ENCODE measurements at regions not wholly inside any gene's neighbourhood (a gene's known extent, or its start where the extent isn't known, plus 50 kb on each side); places are given as distances from the start of the nearest gene placed in this dataset.

DNA sequence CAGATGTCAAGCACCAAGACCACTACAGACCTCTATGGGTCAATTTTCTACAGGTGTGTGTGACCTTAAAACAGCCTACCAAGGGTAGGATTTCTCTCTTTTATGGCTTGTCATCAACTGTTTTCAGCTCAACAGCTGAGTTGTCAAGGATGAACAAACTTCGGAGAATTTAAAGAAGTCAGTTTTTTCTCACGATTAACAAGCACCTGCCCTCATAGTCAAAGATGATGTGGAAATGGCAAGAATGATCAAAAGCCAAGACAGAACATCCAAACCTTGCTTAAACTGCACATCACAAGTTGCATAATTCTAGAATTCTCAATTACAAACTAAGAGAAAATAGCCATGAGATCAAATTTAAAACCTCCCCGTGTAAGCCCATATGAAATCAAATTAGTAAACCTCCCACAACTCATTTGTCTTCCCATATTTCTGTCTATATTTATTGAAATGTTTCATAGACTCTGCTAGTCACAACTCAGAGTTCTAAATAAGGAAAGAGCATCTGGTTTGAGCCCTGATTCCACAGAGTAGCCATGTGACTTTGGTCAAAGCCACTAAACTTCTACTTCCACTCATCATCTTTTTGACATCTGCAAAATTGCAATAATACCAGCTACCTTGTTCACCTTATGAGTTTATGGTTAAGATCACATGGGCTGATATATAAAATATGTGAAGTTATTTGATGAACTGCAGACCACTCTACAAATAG lies 521.5 kb upstream of the HTR2A start:
- no peak overlapping the region for H2AFZ ChIP-seq (ENCODE audit: low read length)
- H3K9me3 ChIP-seq (ENCODE audit: low read length) = no peaks in the 10 kb centered on the region
- CTCF ChIA-PET (ENCODE audit: low intra/inter-chr PET ratio, low total read pairs) = no interaction called here
- 25% methylated on average over 3 of the region's 3 CpGs for WGBS (ENCODE audit: low lambda C conversion rate)
- DNase-seq (ENCODE audit: low spot score) (no peak), FAIRE-seq (no peak), ATAC-seq (no peak)
- no peak overlapping the region for H3K4me2 ChIP-seq (ENCODE audit: low read depth, low read length)
- intact Hi-C loops (cut with micrococcal nuclease; ENCODE audit: unreplicated experiment) (loop anchor here (5.0 kb wide), 1 partner anchor 1191 kb away; no protein-coding TSS in a partner anchor), in situ Hi-C loops (cut with HindIII; ENCODE audit: extremely low pct_ligation_motif_present, low pct_unique_long_range_greater_than_20kb) (no loop called here)
- no peaks in the 10 kb centered on the region for H4K20me1 ChIP-seq (ENCODE audit: insufficient read depth, low read length)
- TF ChIP-seq SMYD3 (CRISPR knock-in tag; IDR thresholded peaks at IDR 0.05) (no peak), SPEN (CRISPR knock-in tag; IDR thresholded peaks at IDR 0.05; ENCODE audit: low read depth) (no peak), GATAD2A (CRISPR knock-in tag; IDR thresholded peaks at IDR 0.05) (no peak), ELF4 (CRISPR knock-in tag; IDR thresholded peaks at IDR 0.05; ENCODE audit: borderline replicate concordance) (no peak), TBX3 (IDR thresholded peaks at IDR 0.05; ENCODE audit: borderline replicate concordance) (no peak), ZNF441 (CRISPR knock-in tag; IDR thresholded peaks at IDR 0.05; ENCODE audit: borderline replicate concordance) (no peak), POLR2A (IDR thresholded peaks at IDR 0.05; ENCODE audit: insufficient read depth in 1 of 2, low read depth in 2 of 2, low read length in 2 of 2) (no peak), ZNF782 (CRISPR knock-in tag; IDR thresholded peaks at IDR 0.05; ENCODE audit: borderline replicate concordance) (no peak), CEBPG (CRISPR knock-in tag; IDR thresholded peaks at IDR 0.05) (no peak), MIER2 (CRISPR knock-in tag; IDR thresholded peaks at IDR 0.05) (no peak), HOXA9 (CRISPR knock-in tag; IDR thresholded peaks at IDR 0.05; ENCODE audit: borderline replicate concordance) (no peak)
- TF ChIP-seq, protein P1, sequence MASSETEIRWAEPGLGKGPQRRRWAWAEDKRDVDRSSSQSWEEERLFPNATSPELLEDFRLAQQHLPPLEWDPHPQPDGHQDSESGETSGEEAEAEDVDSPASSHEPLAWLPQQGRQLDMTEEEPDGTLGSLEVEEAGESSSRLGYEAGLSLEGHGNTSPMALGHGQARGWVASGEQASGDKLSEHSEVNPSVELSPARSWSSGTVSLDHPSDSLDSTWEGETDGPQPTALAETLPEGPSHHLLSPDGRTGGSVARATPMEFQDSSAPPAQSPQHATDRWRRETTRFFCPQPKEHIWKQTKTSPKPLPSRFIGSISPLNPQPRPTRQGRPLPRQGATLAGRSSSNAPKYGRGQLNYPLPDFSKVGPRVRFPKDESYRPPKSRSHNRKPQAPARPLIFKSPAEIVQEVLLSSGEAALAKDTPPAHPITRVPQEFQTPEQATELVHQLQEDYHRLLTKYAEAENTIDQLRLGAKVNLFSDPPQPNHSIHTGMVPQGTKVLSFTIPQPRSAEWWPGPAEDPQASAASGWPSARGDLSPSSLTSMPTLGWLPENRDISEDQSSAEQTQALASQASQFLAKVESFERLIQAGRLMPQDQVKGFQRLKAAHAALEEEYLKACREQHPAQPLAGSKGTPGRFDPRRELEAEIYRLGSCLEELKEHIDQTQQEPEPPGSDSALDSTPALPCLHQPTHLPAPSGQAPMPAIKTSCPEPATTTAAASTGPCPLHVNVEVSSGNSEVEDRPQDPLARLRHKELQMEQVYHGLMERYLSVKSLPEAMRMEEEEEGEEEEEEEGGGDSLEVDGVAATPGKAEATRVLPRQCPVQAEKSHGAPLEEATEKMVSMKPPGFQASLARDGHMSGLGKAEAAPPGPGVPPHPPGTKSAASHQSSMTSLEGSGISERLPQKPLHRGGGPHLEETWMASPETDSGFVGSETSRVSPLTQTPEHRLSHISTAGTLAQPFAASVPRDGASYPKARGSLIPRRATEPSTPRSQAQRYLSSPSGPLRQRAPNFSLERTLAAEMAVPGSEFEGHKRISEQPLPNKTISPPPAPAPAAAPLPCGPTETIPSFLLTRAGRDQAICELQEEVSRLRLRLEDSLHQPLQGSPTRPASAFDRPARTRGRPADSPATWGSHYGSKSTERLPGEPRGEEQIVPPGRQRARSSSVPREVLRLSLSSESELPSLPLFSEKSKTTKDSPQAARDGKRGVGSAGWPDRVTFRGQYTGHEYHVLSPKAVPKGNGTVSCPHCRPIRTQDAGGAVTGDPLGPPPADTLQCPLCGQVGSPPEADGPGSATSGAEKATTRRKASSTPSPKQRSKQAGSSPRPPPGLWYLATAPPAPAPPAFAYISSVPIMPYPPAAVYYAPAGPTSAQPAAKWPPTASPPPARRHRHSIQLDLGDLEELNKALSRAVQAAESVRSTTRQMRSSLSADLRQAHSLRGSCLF (CRISPR knock-in tag; IDR thresholded peaks at IDR 0.05; ENCODE audit: borderline replicate concordance) = no peak
- H3K9ac ChIP-seq (ENCODE audit: insufficient read depth, low read depth, low read length) = no peak overlapping the region
- H3K4me1 ChIP-seq (ENCODE audit: insufficient read depth, low read length) = no peaks in the 10 kb centered on the region
- no peak overlapping the region for H3K27ac ChIP-seq (ENCODE audit: extremely low read length, insufficient read depth, low read length)
- H3K36me3 ChIP-seq (replicated peaks in 1 of 2; ENCODE audit: control insufficient read depth in 1 of 2, insufficient read depth in 2 of 2, low read length in 2 of 2) = no peaks in the 10 kb centered on the region
- POLR2A ChIA-PET = no interaction called here
- BruUV-seq (replicated peaks) = no TSS peak
- no peaks in the 10 kb centered on the region for H3K27me3 ChIP-seq (ENCODE audit: control insufficient read depth in 1 of 2, insufficient read depth in 2 of 2, low read length in 2 of 2)
- H3K4me3 ChIP-seq (replicated peaks in 1 of 3; ENCODE audit: insufficient read depth in 1 of 3, low read depth in 2 of 3, low read length in 3 of 3) = no peak overlapping the region
- no peaks in the 10 kb centered on the region for H3K79me2 ChIP-seq (ENCODE audit: insufficient read depth, low read length)

Data from HepG2 (cell line).